Nephron progenitor cell (in vitro differentiated cells): ENCODE measurements at regions not wholly inside any gene's neighbourhood (a gene's known extent, or its start where the extent isn't known, plus 50 kb on each side); places are given as distances from the start of the nearest gene placed in this dataset.

Experiments
- DNase-seq: peaks from one replicate; pipeline ENCODE4 v3.0.0; 2021
- H3K27ac Mint-ChIP-seq: 2 replicates; pipeline ENCODE4 v1.8.0; 2021; ENCODE audit warnings: mild to moderate bottlenecking, moderate library complexity, mixed read lengths
- H3K27me3 Mint-ChIP-seq: 2 replicates; pipeline ENCODE4 v1.8.0; 2021; ENCODE audit warnings: mild to moderate bottlenecking, low read depth, mixed read lengths; ENCODE audit not compliant: poor library complexity
- H3K36me3 Mint-ChIP-seq: 2 replicates; pipeline ENCODE4 v1.8.0; 2021; ENCODE audit warnings: low read depth, mixed read lengths
- H3K4me1 Mint-ChIP-seq: 2 replicates; pipeline ENCODE4 v1.8.0; 2021; ENCODE audit warnings: mixed read lengths
- H3K4me3 Mint-ChIP-seq: 2 replicates; pipeline ENCODE4 v1.8.0; 2021; ENCODE audit warnings: mild to moderate bottlenecking, moderate library complexity, mixed read lengths
- H3K9me3 Mint-ChIP-seq: 2 replicates; pipeline ENCODE4 v1.8.0; 2021; ENCODE audit warnings: mild to moderate bottlenecking, moderate library complexity, mixed read lengths
- TF ChIP-seq, protein P1 (sequence below): fragments of 200-600 bp; sonication (generic); IDR thresholded peaks from 2 replicates; pipeline ENCODE4 v1.5.0; 2021; ENCODE audit warnings: antibody characterized with exemption

DNA sequence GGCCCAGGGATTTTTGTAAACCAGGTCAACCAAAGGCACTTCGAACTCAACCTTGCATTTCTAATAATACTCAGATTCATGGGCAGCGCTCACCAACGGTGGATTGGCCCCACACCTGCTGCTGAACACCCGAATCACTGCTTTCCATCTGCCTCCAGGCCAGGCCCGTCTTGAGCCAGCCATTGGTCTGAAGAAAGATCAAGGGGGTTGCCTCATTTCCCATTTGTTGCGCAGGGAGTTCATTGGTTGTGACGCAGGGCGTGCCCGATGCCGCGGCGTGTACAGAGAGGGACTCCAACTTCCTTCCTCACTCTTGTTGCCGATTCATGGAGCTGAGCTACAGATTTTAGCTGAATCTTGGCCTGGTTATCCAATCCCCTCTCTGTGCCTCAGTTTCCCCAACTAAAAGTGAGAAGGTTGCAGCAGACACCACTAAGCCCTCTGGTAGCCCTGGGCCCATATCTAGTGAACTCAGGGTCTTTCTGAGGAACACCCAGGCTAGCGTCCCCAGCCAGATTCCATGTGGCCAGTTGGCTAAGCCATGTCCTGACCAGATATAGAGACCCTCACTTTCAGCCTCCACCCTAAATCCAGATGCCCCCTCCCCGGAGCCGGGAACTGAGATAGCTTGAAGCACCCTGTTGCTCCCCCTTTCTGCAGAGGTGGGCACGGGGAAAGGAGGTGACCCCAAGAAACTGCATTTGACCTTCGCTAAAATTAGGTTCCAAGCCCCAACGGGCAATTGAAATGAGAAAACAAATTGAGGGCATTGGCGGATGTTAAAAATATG, 60.9 kb upstream of the HPCAL1 start:
- no peak overlapping the region for H3K4me3 Mint-ChIP-seq
- peaks cover 18% of the 10 kb centered on the region for H3K27me3 Mint-ChIP-seq
- H3K36me3 Mint-ChIP-seq: no peaks in the 10 kb centered on the region
- TF ChIP-seq, protein P1, sequence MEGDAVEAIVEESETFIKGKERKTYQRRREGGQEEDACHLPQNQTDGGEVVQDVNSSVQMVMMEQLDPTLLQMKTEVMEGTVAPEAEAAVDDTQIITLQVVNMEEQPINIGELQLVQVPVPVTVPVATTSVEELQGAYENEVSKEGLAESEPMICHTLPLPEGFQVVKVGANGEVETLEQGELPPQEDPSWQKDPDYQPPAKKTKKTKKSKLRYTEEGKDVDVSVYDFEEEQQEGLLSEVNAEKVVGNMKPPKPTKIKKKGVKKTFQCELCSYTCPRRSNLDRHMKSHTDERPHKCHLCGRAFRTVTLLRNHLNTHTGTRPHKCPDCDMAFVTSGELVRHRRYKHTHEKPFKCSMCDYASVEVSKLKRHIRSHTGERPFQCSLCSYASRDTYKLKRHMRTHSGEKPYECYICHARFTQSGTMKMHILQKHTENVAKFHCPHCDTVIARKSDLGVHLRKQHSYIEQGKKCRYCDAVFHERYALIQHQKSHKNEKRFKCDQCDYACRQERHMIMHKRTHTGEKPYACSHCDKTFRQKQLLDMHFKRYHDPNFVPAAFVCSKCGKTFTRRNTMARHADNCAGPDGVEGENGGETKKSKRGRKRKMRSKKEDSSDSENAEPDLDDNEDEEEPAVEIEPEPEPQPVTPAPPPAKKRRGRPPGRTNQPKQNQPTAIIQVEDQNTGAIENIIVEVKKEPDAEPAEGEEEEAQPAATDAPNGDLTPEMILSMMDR: no peak
- H3K4me1 Mint-ChIP-seq: peaks cover 10% of the 10 kb centered on the region
- no peaks in the 10 kb centered on the region for H3K9me3 Mint-ChIP-seq
- DNase-seq: peak; percentile 0
- H3K27ac Mint-ChIP-seq: no peak overlapping the region

DNA sequence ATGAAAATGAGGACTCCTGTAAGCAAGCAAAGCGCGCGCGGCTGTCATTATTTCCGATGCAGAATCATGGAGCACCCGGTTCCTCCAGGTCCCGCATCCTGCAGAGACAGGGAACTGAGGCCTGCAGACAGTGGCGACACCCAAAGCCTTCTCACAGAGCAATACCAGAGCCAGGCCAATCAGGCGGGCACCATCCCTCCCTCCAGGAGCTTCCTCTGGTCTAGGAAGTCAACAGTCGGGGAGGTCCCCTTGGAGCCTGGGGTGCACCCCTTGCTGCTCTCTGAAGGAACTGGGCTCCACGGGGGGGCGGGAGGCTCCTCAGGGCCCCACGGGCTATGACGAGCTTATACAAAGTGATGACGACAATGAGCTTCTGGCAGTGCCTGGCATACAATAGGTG, 60.3 kb upstream of the HPCAL1 start:
- Mint-ChIP-seq H3K27ac (no peak overlapping the region), H3K4me1 (peaks cover 10% of the 10 kb centered on the region), H3K4me3 (no peak overlapping the region), H3K27me3 (peaks cover 13% of the 10 kb centered on the region), H3K9me3 (no peaks in the 10 kb centered on the region), H3K36me3 (no peaks in the 10 kb centered on the region)
- TF ChIP-seq, protein P1: no peak
- peak; percentile 4 for DNase-seq

DNA sequence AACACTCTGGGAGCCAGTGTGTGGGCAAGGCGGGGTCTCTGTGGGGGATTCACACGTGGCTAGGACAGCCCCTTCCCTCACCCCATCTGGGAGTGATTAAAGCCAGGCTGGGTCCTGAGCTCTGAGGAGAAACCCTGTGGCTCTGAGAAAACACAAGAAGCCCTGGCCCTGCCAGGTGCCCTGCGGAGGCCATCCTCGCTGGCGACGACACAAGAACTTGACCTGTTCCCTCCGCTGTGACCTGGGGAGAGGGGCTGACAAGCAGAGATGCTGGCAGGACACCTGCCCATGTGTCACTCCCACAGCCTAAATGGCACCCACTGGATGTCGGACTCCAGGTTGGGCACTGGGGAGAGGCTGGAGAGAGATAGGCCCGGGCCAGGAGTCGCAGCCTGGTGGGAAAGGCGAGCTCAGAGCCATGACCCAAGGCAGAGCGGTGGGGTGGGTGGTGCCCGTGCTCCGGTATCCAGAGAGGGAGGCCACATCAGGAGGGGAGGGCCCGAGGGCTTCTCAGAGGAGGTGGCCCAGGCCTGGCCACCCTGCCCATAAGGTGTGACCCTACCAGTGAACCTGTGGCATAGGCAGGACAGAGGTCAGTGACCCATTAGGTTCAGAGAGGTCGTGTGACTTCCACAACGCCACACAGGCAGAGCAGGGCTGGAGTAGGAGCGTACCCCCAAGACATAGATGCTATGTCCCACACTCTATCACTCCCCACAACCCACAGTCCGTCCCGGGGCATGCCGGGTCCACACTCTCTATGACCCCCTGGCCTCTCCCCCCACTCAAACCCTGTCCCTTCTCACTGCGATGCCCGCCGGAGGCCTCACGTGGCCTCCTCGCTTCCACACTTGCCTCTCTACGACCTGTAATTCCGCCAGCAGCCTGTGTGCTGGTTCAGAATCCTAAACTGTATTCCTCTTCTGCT, 59.4 kb upstream of the HPCAL1 start:
- no peak overlapping the region for H3K4me3 Mint-ChIP-seq
- peak; percentile 12 for DNase-seq
- TF ChIP-seq, protein P1: no peak
- peaks cover 10% of the 10 kb centered on the region for H3K4me1 Mint-ChIP-seq
- H3K9me3 Mint-ChIP-seq: no peaks in the 10 kb centered on the region
- H3K27me3 Mint-ChIP-seq: peaks cover 10% of the 10 kb centered on the region
- no peaks in the 10 kb centered on the region for H3K36me3 Mint-ChIP-seq
- peak overlapping the region; percentile 14 for H3K27ac Mint-ChIP-seq

DNA sequence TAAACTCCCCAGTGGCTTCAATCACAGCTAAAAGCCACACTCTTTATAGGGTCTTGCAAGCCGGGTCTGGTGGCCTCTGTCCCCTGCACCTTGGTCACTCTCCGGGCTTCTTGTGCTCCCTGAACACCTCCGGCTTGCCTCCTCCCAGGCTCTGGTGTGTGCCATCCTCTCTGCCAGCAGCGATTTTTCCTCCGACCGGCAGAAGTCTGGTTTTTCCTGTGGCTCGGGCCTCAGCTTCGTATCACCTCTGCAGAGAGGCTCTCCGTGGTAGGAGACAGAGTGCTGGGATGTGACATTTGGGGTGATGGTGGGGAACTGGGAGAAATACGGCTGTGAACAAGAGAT, 58.8 kb upstream of the HPCAL1 start:
- Mint-ChIP-seq H3K4me1 (peaks cover 10% of the 10 kb centered on the region), H3K4me3 (no peak overlapping the region), H3K9me3 (peaks cover 3% of the 10 kb centered on the region), H3K36me3 (no peaks in the 10 kb centered on the region), H3K27me3 (peaks cover 10% of the 10 kb centered on the region), H3K27ac (peak overlapping the region; percentile 14)
- TF ChIP-seq, protein P1: no peak
- DNase-seq: peak; percentile 1

DNA sequence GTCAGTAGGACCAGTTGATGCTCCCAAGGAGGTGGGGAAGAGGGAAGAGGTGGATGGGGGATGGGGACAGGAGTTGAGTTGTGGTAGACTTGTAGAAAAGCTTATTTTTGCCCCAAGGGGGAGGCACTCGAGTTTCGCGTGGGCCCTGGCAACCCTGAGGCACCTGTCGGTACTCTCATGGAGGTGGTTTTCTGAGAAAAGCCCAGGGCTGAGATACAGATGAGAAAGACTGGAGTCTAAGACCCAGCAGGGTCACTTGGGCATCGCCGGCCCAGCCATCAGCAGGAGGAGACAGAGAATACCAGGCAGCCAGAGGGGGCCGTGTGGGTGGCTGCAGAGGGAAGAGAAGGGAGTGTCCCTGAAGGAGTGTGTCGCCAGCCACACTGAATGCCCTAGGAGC, 57.7 kb upstream of the HPCAL1 start:
- TF ChIP-seq, protein P1: no peak
- H3K4me1 Mint-ChIP-seq: peaks cover 4% of the 10 kb centered on the region
- peaks cover 12% of the 10 kb centered on the region for H3K9me3 Mint-ChIP-seq
- peaks cover 10% of the 10 kb centered on the region for H3K27me3 Mint-ChIP-seq
- no peak overlapping the region for H3K27ac Mint-ChIP-seq
- H3K4me3 Mint-ChIP-seq: no peak overlapping the region
- H3K36me3 Mint-ChIP-seq: no peaks in the 10 kb centered on the region
- DNase-seq: peak; percentile 0
